ENCODE measurements at regions not wholly inside any gene's neighbourhood (a gene's known extent, or its start where the extent isn't known, plus 50 kb on each side); places are given as distances from the start of the nearest gene placed in this dataset.

GRCh38 chr5:25975885-25976284 lies 1062.5 kb downstream of the CDH9 start:
- H3F3A ChIP-seq (ENCODE audit: insufficient read depth, low read length, poor library complexity, severe bottlenecking) = no peaks in the 10 kb centered on the region
- no peak for TF ChIP-seq RAD21 (conservative IDR thresholded peaks at IDR 0.05)
- TF ChIP-seq POLR2AphosphoS5 (IDR thresholded peaks at IDR 0.05) = no peak
- TF ChIP-seq CTCF (IDR thresholded peaks at IDR 0.05; ENCODE audit: poor library complexity, severe bottlenecking) = no peak
- no peak for TF ChIP-seq SMC3 (conservative IDR thresholded peaks at IDR 0.05; ENCODE audit: poor library complexity)
- TF ChIP-seq EP300 (conservative IDR thresholded peaks at IDR 0.05; ENCODE audit: poor library complexity, severe bottlenecking) = no peak
- TF ChIP-seq TAF1 (IDR thresholded peaks at IDR 0.05; ENCODE audit: low read depth) = no peak
- TF ChIP-seq MXI1 (conservative IDR thresholded peaks at IDR 0.05; ENCODE audit: poor library complexity, severe bottlenecking) = no peak
- TF ChIP-seq EZH2 (IDR thresholded peaks at IDR 0.05; ENCODE audit: borderline replicate concordance, insufficient read depth, low read length, poor library complexity, severe bottlenecking) = no peak
- no peak for TF ChIP-seq REST (IDR thresholded peaks at IDR 0.05; ENCODE audit: borderline replicate concordance)
- no peaks in the 10 kb centered on the region for H3K36me3 ChIP-seq (ENCODE audit: insufficient read depth, low read length)
- no peaks in the 10 kb centered on the region for H3K27me3 ChIP-seq (ENCODE audit: insufficient read depth, low read depth, low read length)
- H3K9me3 ChIP-seq (ENCODE audit: low read length) = no peaks in the 10 kb centered on the region
- H3K79me2 ChIP-seq (replicated peaks; ENCODE audit: insufficient read depth, low read length) = no peaks in the 10 kb centered on the region
- H3K4me3 ChIP-seq (ENCODE audit: low read length) = no peak overlapping the region
- no peak overlapping the region for H2AFZ ChIP-seq (ENCODE audit: low read depth, low read length)
- no peak overlapping the region for H3K27ac ChIP-seq (ENCODE audit: low read length)
- no peaks in the 10 kb centered on the region for H3K9me2 ChIP-seq (ENCODE audit: insufficient read depth, low read length)
- H4K20me1 ChIP-seq (ENCODE audit: insufficient read depth) = no peaks in the 10 kb centered on the region
- H3K4me2 ChIP-seq (ENCODE audit: low read length) = no peak overlapping the region
- no peak overlapping the region for H3K9ac ChIP-seq (ENCODE audit: low read length)

GRCh38 chr5:25974451-25974850 lies 1063.9 kb downstream of the CDH9 start:
- Histone ChIP-seq H3K9ac (ENCODE audit: low read length) (no peak overlapping the region), H3F3A (ENCODE audit: insufficient read depth, low read length, poor library complexity, severe bottlenecking) (no peaks in the 10 kb centered on the region), H3K4me3 (ENCODE audit: low read length) (no peak overlapping the region), H3K4me2 (ENCODE audit: low read length) (no peak overlapping the region), H3K9me3 (ENCODE audit: low read length) (no peaks in the 10 kb centered on the region), H2AFZ (ENCODE audit: low read depth, low read length) (no peak overlapping the region), H3K9me2 (ENCODE audit: insufficient read depth, low read length) (no peaks in the 10 kb centered on the region), H3K36me3 (ENCODE audit: insufficient read depth, low read length) (no peaks in the 10 kb centered on the region), H3K27ac (ENCODE audit: low read length) (no peak overlapping the region), H3K27me3 (ENCODE audit: insufficient read depth, low read depth, low read length) (no peaks in the 10 kb centered on the region), H3K79me2 (replicated peaks; ENCODE audit: insufficient read depth, low read length) (no peaks in the 10 kb centered on the region), H4K20me1 (ENCODE audit: insufficient read depth) (no peaks in the 10 kb centered on the region)
- TF ChIP-seq RAD21 (conservative IDR thresholded peaks at IDR 0.05) = no peak
- no peak for TF ChIP-seq CTCF (IDR thresholded peaks at IDR 0.05; ENCODE audit: poor library complexity, severe bottlenecking)
- no peak for TF ChIP-seq SMC3 (conservative IDR thresholded peaks at IDR 0.05; ENCODE audit: poor library complexity)
- no peak for TF ChIP-seq MXI1 (conservative IDR thresholded peaks at IDR 0.05; ENCODE audit: poor library complexity, severe bottlenecking)
- no peak for TF ChIP-seq REST (IDR thresholded peaks at IDR 0.05; ENCODE audit: borderline replicate concordance)
- TF ChIP-seq POLR2AphosphoS5 (IDR thresholded peaks at IDR 0.05) = no peak
- no peak for TF ChIP-seq EP300 (conservative IDR thresholded peaks at IDR 0.05; ENCODE audit: poor library complexity, severe bottlenecking)
- no peak for TF ChIP-seq TAF1 (IDR thresholded peaks at IDR 0.05; ENCODE audit: low read depth)
- TF ChIP-seq EZH2 (IDR thresholded peaks at IDR 0.05; ENCODE audit: borderline replicate concordance, insufficient read depth, low read length, poor library complexity, severe bottlenecking) = no peak
